ENCODE measurements at regions not wholly inside any gene's neighbourhood (a gene's known extent, or its start where the extent isn't known, plus 50 kb on each side); places are given as distances from the start of the nearest gene placed in this dataset.

GRCh38 chr6:7664003-7664402 lies 61.9 kb upstream of the BMP6 start:
- no peak overlapping the region for H4K8ac ChIP-seq (replicated peaks; ENCODE audit: insufficient read length, low read depth, low read length)
- no peaks in the 10 kb centered on the region for H3K27me3 ChIP-seq (ENCODE audit: insufficient read depth, low read length)
- H3K56ac ChIP-seq (ENCODE audit: insufficient read length, low read depth, low read length), result no peak overlapping the region
- no peak overlapping the region for H2AFZ ChIP-seq (ENCODE audit: low read length)
- no peak overlapping the region for H2BK20ac ChIP-seq (ENCODE audit: low read depth, low read length, poor library complexity, severe bottlenecking)
- Mint-ChIP-seq H3K27me3 (ENCODE audit: low read depth) (peaks cover 26% of the 10 kb centered on the region), H3K27ac (no peak overlapping the region), H3K4me3 (no peak overlapping the region), H3K4me1 (no peaks in the 10 kb centered on the region), H3K36me3 (ENCODE audit: insufficient read depth in 1 of 3, low read depth in 3 of 3) (no peaks in the 10 kb centered on the region), H3K9me3 (no peaks in the 10 kb centered on the region)
- no peak overlapping the region for H2BK5ac ChIP-seq (ENCODE audit: insufficient read length, low read length)
- no peak overlapping the region for H2BK12ac ChIP-seq (ENCODE audit: insufficient read length, low read depth, low read length)
- no peak overlapping the region for H3K9ac ChIP-seq (ENCODE audit: extremely low read depth, insufficient read length, low read length)
- H2AK5ac ChIP-seq (ENCODE audit: insufficient read length, low read length), result no peak overlapping the region
- no peak overlapping the region for H3T11ph ChIP-seq (ENCODE audit: low read length)
- H3K4ac ChIP-seq (ENCODE audit: low read depth, low read length), result no peak overlapping the region
- no peak overlapping the region for H3K14ac ChIP-seq (ENCODE audit: insufficient read depth, low read length)
- H3K27ac ChIP-seq (ENCODE audit: insufficient read length, low read depth, low read length), result no peak overlapping the region
- no peaks in the 10 kb centered on the region for H4K20me1 ChIP-seq (ENCODE audit: control insufficient read depth, insufficient read depth, insufficient read length)
- no peak overlapping the region for H3K18ac ChIP-seq (ENCODE audit: insufficient read length, low read depth, low read length)
- H3K23me2 ChIP-seq (ENCODE audit: insufficient read length, low read depth, low read length, poor library complexity, severe bottlenecking), result no peaks in the 10 kb centered on the region
- no peak overlapping the region for H2BK15ac ChIP-seq (ENCODE audit: low read depth, low read length)
- no peak for TF ChIP-seq CTCF (conservative IDR thresholded peaks at IDR 0.05)
- no peaks in the 10 kb centered on the region for H3K79me1 ChIP-seq (ENCODE audit: insufficient read depth, low read depth, low read length, poor library complexity, severe bottlenecking)
- no peak overlapping the region for H4K91ac ChIP-seq (ENCODE audit: insufficient read length, low read depth, low read length)
- no peaks in the 10 kb centered on the region for H3K4me1 ChIP-seq (ENCODE audit: insufficient read depth, low read length)
- H3K79me2 ChIP-seq (ENCODE audit: insufficient read depth, low read length), result no peaks in the 10 kb centered on the region
- no CpG with 5 or more reads among the region's 1 CpG for WGBS (ENCODE audit: extremely low coverage, insufficient read length, low lambda C conversion rate)
- H3K4me2 ChIP-seq (ENCODE audit: insufficient read depth, insufficient read length, low read length), result no peak overlapping the region
- H4K5ac ChIP-seq (ENCODE audit: insufficient read length, low read depth, low read length), result no peak overlapping the region
- no peaks in the 10 kb centered on the region for H3K9me3 ChIP-seq (ENCODE audit: control insufficient read depth, low read depth, low read length)
- no peak for DNase-seq
- H3K23ac ChIP-seq (ENCODE audit: insufficient read length, low read depth, low read length), result no peak overlapping the region
- no peak overlapping the region for H2BK120ac ChIP-seq (ENCODE audit: low read depth, low read length, poor library complexity, severe bottlenecking)

All from H9 (cell line).